GM12891 (cell line): ENCODE measurements at regions not wholly inside any gene's neighbourhood (a gene's known extent, or its start where the extent isn't known, plus 50 kb on each side); places are given as distances from the start of the nearest gene placed in this dataset.

Experiments used
- POLR2A ChIP-seq: IDR thresholded peaks from 2 replicates; pipeline ENCODE4 v1.6.1; 2011; ENCODE audit warnings: low read depth, low read length, control low read depth
- POLR2AphosphoS5 ChIP-seq: IDR thresholded peaks from 2 replicates; pipeline ENCODE4 v1.6.1; 2011; ENCODE audit warnings: low read depth, low read length, control low read depth
- TAF1 ChIP-seq: IDR thresholded peaks from 2 replicates; pipeline ENCODE4 v1.6.1; 2011; ENCODE audit warnings: low read depth, low read length, control low read depth

DNA sequence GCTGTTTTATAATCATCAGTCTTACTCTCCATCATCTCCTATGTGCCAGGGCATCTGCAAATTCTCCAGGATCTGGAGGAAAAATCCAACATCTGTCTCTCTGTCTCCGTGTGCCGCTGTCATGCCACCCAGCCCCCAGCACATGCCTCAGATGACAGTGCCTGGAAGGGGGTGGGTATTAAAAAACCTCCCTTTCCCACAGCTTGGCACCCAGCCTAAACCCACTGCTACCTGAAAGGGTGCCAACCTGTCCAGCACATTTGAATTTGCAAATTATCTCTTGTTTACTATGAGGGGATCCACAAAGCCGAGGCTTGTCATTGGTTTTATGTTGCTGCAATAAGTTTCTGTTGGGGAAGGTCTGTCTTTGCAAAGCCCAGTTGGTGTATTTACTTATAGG lies 73.1 kb downstream of the EMX2 start:
- no peak for TF ChIP-seq TAF1
- no peak for TF ChIP-seq POLR2AphosphoS5
- TF ChIP-seq POLR2A: no peak
